Astrocyte of the cerebellum (primary cell): ENCODE measurements at regions not wholly inside any gene's neighbourhood (a gene's known extent, or its start where the extent isn't known, plus 50 kb on each side); places are given as distances from the start of the nearest gene placed in this dataset.

Source experiments
- DNase-seq: peaks from one replicate; pipeline ENCODE4 v3.0.0-alpha.2; 2011; ENCODE audit warnings: low read depth
- H3K4me3 ChIP-seq: 2 replicates; pipeline ENCODE4 v1.5.1; 2011; ENCODE audit warnings: mild to moderate bottlenecking, low read depth, low read length, moderate library complexity
- in situ Hi-C: cut with HindIII; loops from 2 replicates; pipeline ENCODE4 v1.10.0; 2017; ENCODE audit warnings: low sequenced_read_pairs
- TF ChIP-seq, protein P1 (sequence below): IDR thresholded peaks from 2 replicates; pipeline ENCODE4 v1.5.1; 2012; ENCODE audit warnings: low read length, low read depth, moderate library complexity, mild to moderate bottlenecking; ENCODE audit errors: missing control alignments

DNA sequence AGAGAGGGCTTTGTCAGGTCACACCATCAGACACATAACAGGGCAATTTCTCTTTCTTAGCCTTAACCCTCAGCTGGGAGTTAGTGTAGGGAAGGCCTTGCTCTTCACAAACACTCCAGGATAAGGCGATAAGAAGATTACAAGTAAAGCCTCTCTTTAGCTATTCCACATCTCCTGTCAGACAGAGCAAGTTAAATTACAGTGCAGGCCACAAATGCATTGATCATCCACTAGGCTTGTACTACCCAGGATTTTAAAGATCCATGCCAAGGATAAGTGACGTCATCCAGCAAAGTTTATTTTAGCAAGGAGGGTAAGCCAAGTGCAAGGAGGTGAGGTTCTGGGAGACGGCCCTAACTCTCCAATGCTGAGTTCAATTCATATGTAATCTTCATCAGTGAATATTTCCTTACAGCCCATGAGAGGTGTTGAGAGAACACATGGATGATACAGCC is 890.6 kb upstream of the NR2F2 start:
- TF ChIP-seq, protein P1, sequence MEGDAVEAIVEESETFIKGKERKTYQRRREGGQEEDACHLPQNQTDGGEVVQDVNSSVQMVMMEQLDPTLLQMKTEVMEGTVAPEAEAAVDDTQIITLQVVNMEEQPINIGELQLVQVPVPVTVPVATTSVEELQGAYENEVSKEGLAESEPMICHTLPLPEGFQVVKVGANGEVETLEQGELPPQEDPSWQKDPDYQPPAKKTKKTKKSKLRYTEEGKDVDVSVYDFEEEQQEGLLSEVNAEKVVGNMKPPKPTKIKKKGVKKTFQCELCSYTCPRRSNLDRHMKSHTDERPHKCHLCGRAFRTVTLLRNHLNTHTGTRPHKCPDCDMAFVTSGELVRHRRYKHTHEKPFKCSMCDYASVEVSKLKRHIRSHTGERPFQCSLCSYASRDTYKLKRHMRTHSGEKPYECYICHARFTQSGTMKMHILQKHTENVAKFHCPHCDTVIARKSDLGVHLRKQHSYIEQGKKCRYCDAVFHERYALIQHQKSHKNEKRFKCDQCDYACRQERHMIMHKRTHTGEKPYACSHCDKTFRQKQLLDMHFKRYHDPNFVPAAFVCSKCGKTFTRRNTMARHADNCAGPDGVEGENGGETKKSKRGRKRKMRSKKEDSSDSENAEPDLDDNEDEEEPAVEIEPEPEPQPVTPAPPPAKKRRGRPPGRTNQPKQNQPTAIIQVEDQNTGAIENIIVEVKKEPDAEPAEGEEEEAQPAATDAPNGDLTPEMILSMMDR = no peak
- DNase-seq = peak; percentile 3
- in situ Hi-C loops = no loop called here
- H3K4me3 ChIP-seq = no peak overlapping the region

DNA sequence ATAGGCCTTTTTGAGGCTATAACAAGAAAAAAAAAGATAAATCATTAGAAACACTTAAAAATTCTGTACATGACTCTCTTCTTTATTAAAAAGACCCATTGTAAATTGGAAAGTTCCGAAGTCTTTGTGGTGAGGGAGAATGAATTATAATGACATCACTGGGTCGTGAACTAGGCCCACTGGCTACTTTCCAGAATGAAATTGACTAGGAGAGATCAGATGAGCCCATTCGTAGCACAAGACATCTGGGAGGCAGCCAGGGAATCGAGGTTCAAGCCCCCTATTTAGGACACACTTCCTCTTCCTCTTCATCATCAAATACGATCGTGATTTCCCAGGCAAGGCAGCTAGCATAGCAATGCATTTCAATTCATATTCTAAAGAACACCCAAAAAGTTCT is 889.8 kb upstream of the NR2F2 start:
- TF ChIP-seq, protein P1 = no peak
- in situ Hi-C loops = no loop called here
- DNase-seq = no peak
- H3K4me3 ChIP-seq = no peak overlapping the region

DNA sequence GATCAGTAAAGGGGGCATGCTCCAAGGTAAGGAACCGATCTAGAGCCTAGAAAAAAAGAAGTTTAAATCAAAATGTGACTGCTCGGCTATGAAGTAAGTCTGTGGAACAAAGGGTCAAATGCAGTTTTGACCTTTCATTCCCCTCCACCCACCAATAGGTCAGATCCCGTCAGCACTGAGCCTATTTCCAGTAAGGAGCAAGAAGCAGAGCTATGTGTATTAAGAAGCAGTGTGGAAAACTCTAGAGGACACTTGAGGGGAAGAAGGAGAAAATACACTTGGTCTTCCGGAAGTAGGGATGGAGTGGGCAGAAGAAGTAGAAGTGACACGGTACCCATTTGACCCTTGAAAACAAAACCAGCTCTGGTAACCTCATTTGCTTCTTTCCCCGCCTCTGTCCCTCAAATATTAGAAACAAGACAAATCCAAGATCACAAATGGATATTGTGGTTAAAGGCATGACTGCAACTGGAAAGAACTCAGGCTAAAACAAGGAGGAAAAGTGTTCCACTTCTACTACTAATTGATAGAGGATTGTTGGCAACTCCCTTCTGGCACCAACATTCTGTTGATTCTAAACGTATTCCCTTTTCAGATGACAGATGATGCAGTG is 888.3 kb upstream of the NR2F2 start:
- in situ Hi-C loops = no loop called here
- no peak for DNase-seq
- TF ChIP-seq, protein P1 = no peak
- H3K4me3 ChIP-seq = no peak overlapping the region

DNA sequence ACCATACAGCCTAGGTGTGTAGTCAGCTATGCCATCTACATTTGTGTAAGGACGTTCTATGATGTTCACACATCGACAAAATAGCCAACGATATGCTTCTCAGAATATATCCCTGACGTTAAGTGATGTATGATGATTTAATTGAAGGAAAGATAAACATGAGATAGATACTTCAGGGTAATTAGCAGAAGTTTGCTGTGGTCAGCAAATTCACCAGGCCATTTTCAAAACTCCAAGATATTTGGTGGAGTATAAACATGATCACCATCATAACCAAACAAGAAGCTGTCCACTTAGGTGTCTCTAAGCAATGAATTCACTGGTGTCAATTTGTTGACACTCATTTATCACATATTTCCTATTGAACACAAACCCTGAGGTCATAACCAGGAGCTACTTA is 885.6 kb upstream of the NR2F2 start:
- TF ChIP-seq, protein P1 = no peak
- no peak overlapping the region for H3K4me3 ChIP-seq
- in situ Hi-C loops = no loop called here
- no peak for DNase-seq

DNA sequence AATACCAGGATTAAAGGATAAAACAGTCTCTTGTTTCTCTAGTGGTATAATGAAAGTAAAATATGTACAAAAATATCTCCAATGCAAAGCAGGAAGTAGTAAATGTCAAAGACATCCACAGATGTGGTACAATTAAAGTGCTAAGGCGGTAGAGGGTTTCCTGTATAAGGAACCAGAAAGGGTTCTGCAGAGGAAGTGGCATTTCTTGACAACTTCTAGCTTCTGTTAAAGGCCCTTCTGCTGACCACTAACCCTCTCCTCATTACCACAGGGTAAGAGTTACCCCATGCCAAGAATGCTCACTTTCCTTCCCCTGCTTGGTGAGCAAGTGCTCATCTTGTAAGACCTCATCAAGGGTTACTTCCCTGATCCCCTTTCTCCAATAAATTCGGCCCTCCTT is 883.6 kb upstream of the NR2F2 start:
- in situ Hi-C loops = no loop called here
- TF ChIP-seq, protein P1 = no peak
- H3K4me3 ChIP-seq = no peak overlapping the region
- no peak for DNase-seq

DNA sequence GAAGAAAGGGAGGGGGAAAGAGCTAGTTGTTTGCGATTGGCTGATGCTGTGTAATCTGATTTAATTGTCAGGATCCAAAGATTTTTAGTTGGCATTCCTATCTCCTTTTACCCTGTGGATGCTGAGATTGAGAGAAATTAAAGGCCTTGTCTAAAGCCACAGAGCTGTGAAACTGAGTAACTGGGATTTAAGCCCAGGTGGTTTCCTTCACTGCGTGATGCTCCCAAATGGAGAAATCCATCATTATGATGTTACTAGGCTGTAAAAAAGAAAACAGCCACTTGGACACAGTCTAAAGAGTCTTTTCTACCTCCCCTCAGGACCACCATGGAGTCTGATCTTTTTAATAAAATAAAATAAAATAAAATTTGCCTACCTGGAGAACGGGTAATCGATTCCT is 883.0 kb upstream of the NR2F2 start:
- in situ Hi-C loops = no loop called here
- TF ChIP-seq, protein P1 = no peak
- no peak overlapping the region for H3K4me3 ChIP-seq
- no peak for DNase-seq
